Esophagus squamous epithelium (tissue), 5 donors: ENCODE measurements at regions not wholly inside any gene's neighbourhood (a gene's known extent, or its start where the extent isn't known, plus 50 kb on each side); places are given as distances from the start of the nearest gene placed in this dataset.

Experiments used
- DNase-seq: peaks from one replicate; lab custom pipeline; 2025; lab: John Stamatoyannopoulos, UW
- H3K27ac ChIP-seq, 4 donors: fragments of 200-600 bp; sonication (generic); one replicate each; pipeline ENCODE4 v1.5.1; 2016 to 2019; ENCODE audit warnings: mild to moderate bottlenecking in 1 of 4
- H3K27me3 ChIP-seq, 4 donors: fragments of 200-600 bp; sonication (generic); 1 replicate in 3 of 4; 2 replicates in 1 of 4; pipeline versions ENCODE4 v1.5.1 to v1.6.0; 2017 to 2021; ENCODE audit warnings: antibody characterized with exemption in 1 of 4
- H3K36me3 ChIP-seq, 3 donors: fragments of 200-600 bp; sonication (generic); one replicate each; pipeline ENCODE4 v1.5.1; 2016 to 2019
- H3K4me1 ChIP-seq, 3 donors: fragments of 200-600 bp; sonication (generic); one replicate each; pipeline ENCODE4 v1.5.1; 2017 to 2019
- H3K4me3 ChIP-seq, 4 donors: fragments of 200-600 bp; sonication (generic); 1 replicate in 3 of 4; 2 replicates in 1 of 4; pipeline ENCODE4 v1.5.1; 2016 to 2019; ENCODE audit warnings: mild to moderate bottlenecking in 2 of 4, moderate library complexity in 1 of 4
- H3K9me3 ChIP-seq, 3 donors: fragments of 200-600 bp; sonication (generic); one replicate each; pipeline ENCODE4 v1.5.1; 2016 to 2019
- CTCF ChIP-seq, 6 experiments: fragments of 450-650 bp in 4 of 6; fragments of 200-600 bp in 2 of 6; sonication (generic) in 2 of 6; IDR thresholded peaks; one replicate each; pipeline ENCODE4 v1.5.1; 2016 to 2019; ENCODE audit warnings: antibody characterized with exemption in 6 of 6, mild to moderate bottlenecking in 4 of 6, moderate library complexity in 4 of 6
- POLR2A ChIP-seq, 4 donors: fragments of 450-650 bp; IDR thresholded peaks; one replicate each; pipeline ENCODE4 v1.6.1; 2017; ENCODE audit warnings: antibody characterized with exemption in 4 of 4, mild to moderate bottlenecking in 4 of 4, moderate library complexity in 3 of 4
- WGBS, 2 donors: methylation state at CpG; one replicate each; pipeline ENCODE4 v1.1.5; 2018; 5-methylcytosine and 5-hydroxymethylcytosine counted together
- intact Hi-C: fragments of 100-400 bp; cut with DNase I; formaldehyde crosslinking; loops from one replicate; pipeline ENCODE4 v1.15.0; 2022
- donor health status: DM: yes; HTN: yes; CAD: no.

GRCh38 chr3:124383846-124384466 is 346.3 kb upstream of the UMPS start:
- TF ChIP-seq POLR2A (IDR thresholded peaks at IDR 0.05) = no peak
- no peak for TF ChIP-seq CTCF (IDR thresholded peaks at IDR 0.05)
- Histone ChIP-seq H3K36me3 (no peaks in the 10 kb centered on the region), H3K9me3 (no peaks in the 10 kb centered on the region), H3K4me3 (no peak overlapping the region), H3K27me3 (peaks cover 0 to 45% (median 0%) of the 10 kb centered on the region in 4 donors), H3K27ac (no peak overlapping the region), H3K4me1 (peaks cover 0 to 44% (median 7%) of the 10 kb centered on the region in 3 donors)
- WGBS, 2 donors = 40 to 45% methylated on average over 6 of the region's 6 CpGs
- intact Hi-C loops = no loop called here
- DNase-seq = no peak

- TF ChIP-seq POLR2A (IDR thresholded peaks at IDR 0.05) (no peak), CTCF (IDR thresholded peaks at IDR 0.05) (no peak)
- no peaks in the 10 kb centered on the region for H3K9me3 ChIP-seq
- H3K27ac ChIP-seq = no peak overlapping the region
- DNase-seq = no peak
- H3K4me1 ChIP-seq = peaks cover 0 to 44% (median 7%) of the 10 kb centered on the region in 3 donors
- WGBS, 2 donors = 54 to 76% methylated on average over 6 to 14 of the region's 19 CpGs
- intact Hi-C loops = no loop called here
- H3K27me3 ChIP-seq = peaks cover 0 to 45% (median 0%) of the 10 kb centered on the region in 4 donors
- no peaks in the 10 kb centered on the region for H3K36me3 ChIP-seq
- H3K4me3 ChIP-seq = no peak overlapping the region
Observed at GRCh38 chr3:124384527-124384926, 345.7 kb upstream of the UMPS start.

GRCh38 chr3:124385996-124386395 is 344.3 kb upstream of the UMPS start:
- H3K9me3 ChIP-seq = no peaks in the 10 kb centered on the region
- H3K36me3 ChIP-seq = no peaks in the 10 kb centered on the region
- H3K4me3 ChIP-seq = no peak overlapping the region
- peaks cover 0 to 44% (median 7%) of the 10 kb centered on the region in 3 donors for H3K4me1 ChIP-seq
- DNase-seq = no peak
- H3K27ac ChIP-seq = no peak overlapping the region
- TF ChIP-seq POLR2A (IDR thresholded peaks at IDR 0.05) (no peak), CTCF (IDR thresholded peaks at IDR 0.05) (no peak)
- H3K27me3 ChIP-seq = peaks cover 0 to 42% (median 0%) of the 10 kb centered on the region in 4 donors
- intact Hi-C loops = no loop called here
- WGBS, 2 donors = 33 to 35% methylated on average over 2 of the region's 2 CpGs

GRCh38 chr3:124386996-124387595 is 343.2 kb upstream of the UMPS start:
- no peak overlapping the region for H3K27ac ChIP-seq
- DNase-seq = no peak
- no peaks in the 10 kb centered on the region for H3K36me3 ChIP-seq
- H3K27me3 ChIP-seq = peaks cover 0 to 42% (median 0%) of the 10 kb centered on the region in 4 donors
- peaks cover 0 to 44% (median 7%) of the 10 kb centered on the region in 3 donors for H3K4me1 ChIP-seq
- H3K4me3 ChIP-seq = no peak overlapping the region
- 37 to 47% methylated on average over 4 of the region's 4 CpGs for WGBS, 2 donors
- no peak for TF ChIP-seq CTCF (IDR thresholded peaks at IDR 0.05)
- TF ChIP-seq POLR2A (IDR thresholded peaks at IDR 0.05) = no peak
- no peaks in the 10 kb centered on the region for H3K9me3 ChIP-seq
- intact Hi-C loops = no loop called here

- WGBS, 2 donors = 84 to 85% methylated on average over 3 of the region's 3 CpGs
- H3K36me3 ChIP-seq = no peaks in the 10 kb centered on the region
- H3K27ac ChIP-seq = no peak overlapping the region
- H3K9me3 ChIP-seq = no peaks in the 10 kb centered on the region
- peaks cover 0 to 8% (median 0%) of the 10 kb centered on the region in 4 donors for H3K27me3 ChIP-seq
- peaks cover 0 to 5% (median 0%) of the 10 kb centered on the region in 3 donors for H3K4me1 ChIP-seq
- intact Hi-C loops = no loop called here
- DNase-seq = no peak
- no peak for TF ChIP-seq POLR2A (IDR thresholded peaks at IDR 0.05)
- no peak for TF ChIP-seq CTCF (IDR thresholded peaks at IDR 0.05)
- H3K4me3 ChIP-seq = no peak overlapping the region
Observed at GRCh38 chr3:124391774-124392173, 338.5 kb upstream of the UMPS start.
